ENCODE measurements at regions not wholly inside any gene's neighbourhood (a gene's known extent, or its start where the extent isn't known, plus 50 kb on each side); places are given as distances from the start of the nearest gene placed in this dataset.
A peak's percentile ranks its signal among the peaks of the same experiment; 100 is the strongest.

GRCh38 chr10:78802866-78803265 lies 265.9 kb upstream of the ZMIZ1 start:
- intact Hi-C loops (cut with micrococcal nuclease), result no loop called here
- H3K4me3 ChIP-seq, result no peak overlapping the region
- no peaks in the 10 kb centered on the region for H3K36me3 ChIP-seq
- peak overlapping the region; percentile 93 for H3K27ac ChIP-seq (replicated peaks)
- H3K27me3 ChIP-seq (ENCODE audit: low read depth), result no peaks in the 10 kb centered on the region
- H3K9me3 ChIP-seq (replicated peaks), result no peaks in the 10 kb centered on the region
- H3K4me1 ChIP-seq, result peaks cover 65% of the 10 kb centered on the region
- TF ChIP-seq CTCF (IDR thresholded peaks at IDR 0.05; ENCODE audit: borderline replicate concordance), result no peak
- DNase-seq, result peak; percentile 74

GRCh38 chr10:78803710-78804109 lies 265.1 kb upstream of the ZMIZ1 start:
- intact Hi-C loops (cut with micrococcal nuclease), result no loop called here
- TF ChIP-seq CTCF (IDR thresholded peaks at IDR 0.05; ENCODE audit: borderline replicate concordance), result no peak
- Histone ChIP-seq H3K4me1 (peaks cover 73% of the 10 kb centered on the region), H3K27me3 (ENCODE audit: low read depth) (no peaks in the 10 kb centered on the region), H3K9me3 (replicated peaks) (no peaks in the 10 kb centered on the region), H3K4me3 (no peak overlapping the region), H3K36me3 (no peaks in the 10 kb centered on the region), H3K27ac (replicated peaks) (peak overlapping the region; percentile 93)
- DNase-seq, result no peak

- Histone ChIP-seq H3K27ac (replicated peaks) (peak overlapping the region; percentile 93), H3K4me3 (no peak overlapping the region), H3K27me3 (ENCODE audit: low read depth) (no peaks in the 10 kb centered on the region), H3K9me3 (replicated peaks) (no peaks in the 10 kb centered on the region), H3K4me1 (peaks cover 73% of the 10 kb centered on the region), H3K36me3 (no peaks in the 10 kb centered on the region)
- intact Hi-C loops (cut with micrococcal nuclease), result no loop called here
- no peak for TF ChIP-seq CTCF (IDR thresholded peaks at IDR 0.05; ENCODE audit: borderline replicate concordance)
- DNase-seq, result peak; percentile 57
Measured at GRCh38 chr10:78804411-78805032, 264.2 kb upstream of the ZMIZ1 start.

- intact Hi-C loops (cut with micrococcal nuclease), result no loop called here
- H3K4me3 ChIP-seq, result no peak overlapping the region
- peak; percentile 74 for DNase-seq
- H3K36me3 ChIP-seq, result no peaks in the 10 kb centered on the region
- H3K27ac ChIP-seq (replicated peaks), result peak overlapping the region; percentile 93
- no peak for TF ChIP-seq CTCF (IDR thresholded peaks at IDR 0.05; ENCODE audit: borderline replicate concordance)
- H3K27me3 ChIP-seq (ENCODE audit: low read depth), result no peaks in the 10 kb centered on the region
- no peaks in the 10 kb centered on the region for H3K9me3 ChIP-seq (replicated peaks)
- H3K4me1 ChIP-seq, result peaks cover 73% of the 10 kb centered on the region
Measured at GRCh38 chr10:78805176-78805575, 263.6 kb upstream of the ZMIZ1 start.

- intact Hi-C loops (cut with micrococcal nuclease), result no loop called here
- Histone ChIP-seq H3K27me3 (ENCODE audit: low read depth) (no peaks in the 10 kb centered on the region), H3K36me3 (no peaks in the 10 kb centered on the region), H3K4me3 (no peak overlapping the region), H3K9me3 (replicated peaks) (no peaks in the 10 kb centered on the region), H3K27ac (replicated peaks) (no peak overlapping the region), H3K4me1 (peaks cover 68% of the 10 kb centered on the region)
- no peak for DNase-seq
- no peak for TF ChIP-seq CTCF (IDR thresholded peaks at IDR 0.05; ENCODE audit: borderline replicate concordance)
Measured at GRCh38 chr10:78806681-78807221, 262.0 kb upstream of the ZMIZ1 start.
